HG02571 (cell line): ENCODE measurements at regions not wholly inside any gene's neighbourhood (a gene's known extent, or its start where the extent isn't known, plus 50 kb on each side); places are given as distances from the start of the nearest gene placed in this dataset.
"Not testable (repeated sequence)": the region's sequence is repeated elsewhere in the genome, so short reads cannot be mapped to it uniquely, and the experiment has no call there.

Experiments
- ATAC-seq: cut with Tn5 transposase; IDR thresholded peaks from one replicate; pipeline ENCODE4 v1.9.1; 2021; ENCODE audit warnings: mild to moderate bottlenecking, moderate library complexity; ENCODE audit not compliant: unreplicated experiment

GRCh38 chr4:18167831-18168230, 146.3 kb upstream of the LCORL start:
- ATAC-seq = no peak

GRCh38 chr4:18166925-18167324, 145.4 kb upstream of the LCORL start:
- no peak for ATAC-seq

- ATAC-seq = no peak
Observed at GRCh38 chr4:18162453-18162852, 140.9 kb upstream of the LCORL start.

DNA sequence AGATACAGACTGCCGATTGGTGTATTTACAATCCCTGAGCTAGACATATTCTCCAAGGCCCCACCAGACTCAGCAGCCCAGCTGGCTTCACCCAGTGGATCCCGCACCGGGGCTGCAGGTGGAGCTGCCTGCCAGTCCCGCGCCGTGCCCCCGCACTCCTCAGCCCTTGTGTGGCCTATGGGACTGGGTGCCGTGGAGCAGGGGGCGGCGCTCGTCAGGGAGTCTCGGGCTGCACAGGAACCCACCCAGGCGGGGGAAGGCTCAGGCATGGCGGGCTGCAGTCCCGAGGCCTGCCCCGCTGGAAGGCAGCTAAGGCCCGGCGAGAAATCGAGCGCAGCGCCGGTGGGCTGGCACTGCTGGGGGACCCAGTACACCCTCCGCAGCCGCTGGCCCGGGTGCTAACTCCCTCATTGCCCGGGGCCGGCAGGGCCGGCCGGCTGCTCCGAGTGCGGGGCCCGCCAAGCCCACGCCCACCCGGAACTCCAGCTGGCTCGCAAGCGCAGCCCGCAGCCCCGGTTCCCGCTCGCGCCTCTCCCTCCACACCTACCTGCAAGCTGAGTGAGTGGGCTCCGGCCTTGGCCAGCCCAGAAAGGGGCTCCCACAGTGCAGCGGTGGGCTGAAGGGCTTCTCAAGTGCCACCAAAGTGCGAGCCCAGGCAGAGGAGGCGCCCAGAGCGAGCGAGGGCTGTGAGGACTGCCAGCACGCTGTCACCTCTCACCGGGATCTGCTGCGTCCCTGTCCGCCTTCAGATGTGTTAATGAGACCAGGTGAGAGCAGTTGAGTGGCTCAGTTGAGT, 137.8 kb upstream of the LCORL start:
- ATAC-seq = not testable (repeated sequence)

DNA sequence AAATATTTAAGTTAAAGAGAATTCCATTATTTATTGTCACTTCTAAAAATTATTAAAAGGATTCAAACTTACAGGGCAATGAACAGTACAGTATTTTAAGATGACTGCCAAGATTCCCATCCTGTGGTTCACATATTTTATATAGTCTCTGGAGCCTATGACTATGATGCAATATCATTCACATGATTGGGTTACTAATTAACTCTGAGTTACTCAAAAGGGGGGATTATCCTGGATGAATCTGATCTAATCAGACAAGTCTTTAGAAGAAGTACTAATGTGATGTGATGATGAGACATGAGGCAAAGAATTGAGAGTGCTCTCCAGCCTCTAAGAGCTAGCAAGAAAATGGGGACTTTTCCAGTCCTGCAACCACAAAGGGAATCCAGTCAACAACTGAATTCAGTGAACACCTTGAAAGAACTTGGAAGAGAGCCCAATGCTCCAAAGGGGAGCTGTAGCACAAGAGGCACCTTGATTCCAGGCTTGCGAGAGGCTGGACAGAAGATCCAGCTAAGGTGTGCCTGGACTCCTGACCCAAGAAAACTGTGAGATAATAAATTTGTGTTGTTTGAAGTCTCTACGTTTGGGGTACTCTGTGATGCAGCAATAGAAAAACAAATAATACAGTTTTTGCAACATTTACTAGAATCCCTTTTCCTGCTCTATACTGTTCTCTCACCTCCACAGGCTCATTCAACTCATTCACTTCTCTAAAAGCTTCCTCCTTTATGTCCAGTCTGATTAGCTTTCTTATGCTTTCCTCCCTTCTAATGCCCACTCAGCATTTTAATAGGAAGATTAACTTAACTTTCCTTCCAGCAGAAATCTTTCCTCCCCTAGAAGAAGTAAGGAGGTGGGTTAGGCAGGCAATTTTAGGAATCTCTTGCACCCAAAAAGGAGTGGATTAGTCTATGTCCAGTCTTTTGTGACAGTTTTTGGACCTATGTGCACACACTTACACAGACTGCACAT, 133.8 kb upstream of the LCORL start:
- ATAC-seq = no peak

GRCh38 chr4:18138076-18138665, 116.6 kb upstream of the LCORL start:
- no peak for ATAC-seq

GRCh38 chr4:18134111-18134510, 112.6 kb upstream of the LCORL start:
- no peak for ATAC-seq

- ATAC-seq = no peak
Observed at GRCh38 chr4:18130256-18130655, 108.7 kb upstream of the LCORL start.

DNA sequence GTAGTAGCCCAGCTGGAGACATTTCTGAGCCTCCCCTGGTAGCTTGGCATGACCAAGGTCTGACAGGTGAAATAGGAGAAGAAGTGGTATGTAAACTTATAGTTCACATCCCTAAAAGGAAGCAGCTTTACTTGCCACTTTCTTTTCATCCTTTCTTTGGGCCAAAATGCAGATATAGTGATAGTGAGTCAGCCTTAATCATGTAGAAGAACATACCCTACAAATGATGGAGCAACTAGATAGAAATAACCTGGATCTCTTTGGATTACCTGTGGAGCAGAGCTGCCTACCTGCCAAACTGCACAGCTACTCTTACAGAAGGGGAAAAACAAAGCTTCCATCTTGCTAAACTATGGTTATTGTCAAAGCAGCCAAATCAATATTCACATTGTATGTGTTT, 106.7 kb upstream of the LCORL start:
- ATAC-seq = no peak

DNA sequence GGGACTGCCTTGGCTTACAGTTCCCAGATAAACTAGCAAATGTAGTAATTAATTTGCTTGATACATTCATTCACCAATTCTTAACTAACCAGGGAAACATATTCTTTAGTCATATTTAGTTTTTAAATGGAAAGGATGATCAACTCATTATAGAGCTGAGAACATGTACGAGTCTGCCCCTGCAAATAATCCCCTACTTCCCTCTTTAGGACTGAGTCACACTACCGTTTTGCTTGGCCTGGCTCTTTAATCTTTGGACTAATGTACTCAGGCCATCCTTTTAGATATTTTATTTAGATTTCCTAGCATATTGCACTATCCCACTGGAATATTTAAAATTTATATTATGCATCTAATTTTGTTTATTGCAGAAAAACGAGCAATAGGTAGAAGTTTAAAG, 105.5 kb upstream of the LCORL start:
- no peak for ATAC-seq

DNA sequence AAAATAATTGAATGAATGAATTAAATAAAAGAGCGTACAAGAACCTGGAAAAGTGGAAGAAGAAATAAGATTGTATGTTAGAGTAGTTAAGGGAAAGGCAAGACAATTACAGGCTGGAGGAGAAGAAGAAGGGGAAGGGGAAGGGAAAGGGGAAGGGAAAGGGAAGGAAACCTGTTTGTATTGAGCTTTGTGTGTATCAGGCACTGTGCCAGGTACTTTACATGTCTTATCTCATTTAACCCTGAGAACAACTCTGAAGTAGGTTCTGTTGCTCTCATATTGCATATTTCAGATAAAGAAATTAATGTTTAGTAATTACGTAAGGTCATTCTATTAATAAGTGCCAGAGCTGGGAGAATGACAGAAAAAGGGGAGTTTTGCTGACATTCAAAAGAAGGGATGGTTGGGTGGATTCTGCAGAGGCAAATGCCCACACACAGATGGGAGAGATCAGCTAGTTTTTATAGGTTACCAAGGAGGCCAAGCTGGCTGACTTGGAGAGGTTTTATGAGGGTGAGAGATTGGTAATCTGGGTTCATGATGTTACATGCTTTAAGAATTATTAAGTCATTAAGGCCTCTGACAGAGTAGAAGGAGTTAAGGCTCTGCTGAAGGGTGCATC, 92.3 kb upstream of the LCORL start:
- no peak for ATAC-seq

DNA sequence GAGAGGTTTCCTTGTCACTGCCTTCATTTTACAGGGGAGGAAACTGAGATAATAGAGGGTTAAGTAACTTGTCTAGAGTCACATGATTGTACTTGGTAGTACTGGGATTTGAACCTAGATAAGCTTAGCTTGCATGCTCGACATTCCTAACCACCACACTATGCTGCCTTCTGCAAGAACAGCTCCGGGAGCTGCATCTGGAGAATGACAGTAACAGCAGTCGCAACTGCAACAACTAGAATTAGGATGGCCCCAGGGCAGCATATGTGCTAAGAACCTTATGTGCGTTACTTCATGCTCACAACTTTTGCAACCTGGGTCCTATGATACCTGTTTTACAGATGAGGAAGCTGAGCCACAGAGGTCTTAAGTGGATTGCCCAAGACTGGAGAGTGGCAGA, 89.5 kb upstream of the LCORL start:
- ATAC-seq = no peak

GRCh38 chr4:18110099-18110498, 88.5 kb upstream of the LCORL start:
- no peak for ATAC-seq

- ATAC-seq = no peak
Observed at GRCh38 chr4:18109676-18110075, 88.1 kb upstream of the LCORL start.

GRCh38 chr4:18107848-18108528, 86.4 kb upstream of the LCORL start:
- ATAC-seq = not testable (repeated sequence)

DNA sequence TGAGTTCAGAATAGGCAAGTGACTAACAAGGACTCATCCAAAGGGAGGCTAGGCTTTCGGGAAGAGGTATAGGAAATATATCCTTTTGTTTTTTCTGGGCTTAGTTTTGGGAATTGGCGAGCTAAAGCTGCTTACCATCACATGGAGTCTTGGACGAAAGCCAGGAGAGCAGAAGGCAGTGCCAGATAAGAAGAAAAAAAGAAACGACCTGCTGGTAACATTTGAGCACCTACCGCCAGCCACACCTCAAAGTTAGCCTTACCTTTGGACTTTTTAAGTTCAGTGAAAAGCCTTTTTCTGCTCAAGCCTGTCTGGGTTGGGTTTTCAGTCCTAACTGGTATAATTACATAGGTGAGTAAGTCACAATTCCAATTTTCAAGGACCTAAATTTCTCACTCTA, 85.1 kb upstream of the LCORL start:
- no peak for ATAC-seq

DNA sequence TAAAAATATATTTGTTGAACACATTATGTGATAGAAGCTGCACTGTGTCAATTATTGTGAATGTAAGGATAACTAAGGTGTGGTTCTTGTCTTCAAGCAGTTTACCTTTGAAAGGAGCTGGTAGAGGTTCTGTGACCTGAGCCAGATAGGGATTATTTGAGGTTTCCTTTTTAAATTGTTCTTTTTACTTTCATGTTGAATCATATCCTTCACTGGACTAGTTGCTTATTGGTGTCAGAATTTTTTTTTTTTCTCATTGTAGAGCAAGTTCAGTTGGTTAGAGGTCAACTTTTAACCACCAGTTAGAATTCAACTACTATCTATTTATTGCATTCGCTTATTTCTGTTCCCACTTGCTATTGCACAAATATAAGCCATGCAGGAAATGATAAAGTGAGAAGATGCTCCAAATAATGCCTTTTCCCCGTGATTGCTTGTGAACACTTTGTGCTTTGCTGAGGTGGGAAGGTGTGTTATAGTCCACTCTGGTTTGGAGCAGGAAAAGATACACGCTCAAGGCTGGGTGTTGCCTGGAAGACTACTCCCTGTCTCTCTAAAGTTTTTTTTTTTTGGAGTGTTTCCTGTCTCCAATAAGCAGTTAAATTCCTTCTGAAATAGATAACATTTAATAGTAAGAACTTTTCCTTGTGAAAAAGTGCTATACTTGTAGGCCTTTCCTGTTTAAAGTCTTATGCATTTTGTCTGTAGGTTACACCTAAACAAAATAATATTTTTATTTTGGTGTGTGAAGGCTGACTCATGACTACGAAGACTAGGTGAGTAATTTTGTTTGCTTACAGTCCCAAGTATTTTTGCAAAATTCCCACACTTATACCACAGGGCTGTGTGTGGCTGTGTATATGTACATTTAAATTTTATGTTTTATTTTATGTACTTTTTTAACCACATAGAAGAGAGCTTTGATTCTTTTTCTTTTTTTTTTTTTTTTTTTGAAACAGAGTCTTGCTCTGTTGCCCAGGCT, 83.8 kb upstream of the LCORL start:
- ATAC-seq = peak; percentile 47

- ATAC-seq = no peak
Observed at GRCh38 chr4:18103876-18104605, 82.5 kb upstream of the LCORL start.

GRCh38 chr4:18100657-18101056, 79.1 kb upstream of the LCORL start:
- ATAC-seq = no peak
